K562 (cell line): ENCODE measurements at regions not wholly inside any gene's neighbourhood (a gene's known extent, or its start where the extent isn't known, plus 50 kb on each side); places are given as distances from the start of the nearest gene placed in this dataset.

ENCODE experiments used
- ATAC-seq: fragments of 200-7000 bp; cut with Tn5 transposase; 3 replicates; pipeline ENCODE4 v1.9.1; 2020; ENCODE audit warnings: moderate library complexity
- BruUV-seq: library from RNA; stranded (reverse); fragments of 400-500 nt; replicated peaks from 2 replicates; lab custom pipeline; 2021; lab: Mats Ljungman, UMichigan
- CTCF ChIA-PET: fragments of 300-600 bp; formaldehyde crosslinking; extraction: SDS; loops from one replicate; lab custom pipeline; 2021; ENCODE audit warnings: low intra/inter-chr PET ratio; lab: Yijun Ruan, JAX
- POLR2A ChIA-PET: fragments of 300-600, 350-650 bp; sonication (Branson Sonifier 250); formaldehyde crosslinking; extraction: SDS; loops from one replicate; lab custom pipeline; 2021; ENCODE audit warnings: antibody characterized with exemption, inconsistent platforms; lab: Yijun Ruan, JAX
- DNase-seq, 4 experiments: peaks; one replicate each; pipeline versions ENCODE4 v3.0.0 to v3.0.0-alpha.2; 2011 to 2018; ENCODE audit warnings: low spot score in 3 of 4, mixed read lengths in 3 of 4; ENCODE audit errors: extremely low read depth in 1 of 4
- FAIRE-seq: peaks from 2 replicates; lab custom pipeline; 2011; peaks lifted over from hg19 to GRCh38; lab: Jason Lieb, UNC
- H2AFZ ChIP-seq: 2 replicates; pipeline ENCODE4 v1.6.0; 2011; ENCODE audit warnings: low read depth, low read length, control low read depth, inconsistent platforms
- H3K27ac ChIP-seq: fragments of 200-600 bp; 3 replicates; pipeline ENCODE4 v1.8.0; 2011; ENCODE audit warnings: low read depth, mild to moderate bottlenecking, control low read depth, inconsistent platforms, low read length, moderate library complexity, mixed read lengths; ENCODE audit errors: extremely low read depth
- H3K27me3 ChIP-seq, 2 experiments: fragments of 300-600 bp in 1 of 2; 2 replicates in 1 of 2; 3 replicates in 1 of 2; pipeline versions ENCODE4 v1.6.0 to v1.8.0; 2011; ENCODE audit warnings: inconsistent platforms in 2 of 2, low read length in 2 of 2, mild to moderate bottlenecking in 1 of 2, mixed read lengths in 1 of 2, moderate library complexity in 1 of 2; ENCODE audit not compliant: control insufficient read depth in 2 of 2, insufficient read depth in 2 of 2
- H3K36me3 ChIP-seq: fragments of 300-600 bp; 3 replicates; pipeline ENCODE4 v1.8.0; 2011; ENCODE audit warnings: mild to moderate bottlenecking, low read length, inconsistent platforms; ENCODE audit not compliant: control insufficient read depth, insufficient read depth
- H3K4me1 ChIP-seq, 2 experiments: fragments of 200-600 bp in 1 of 2; replicated peaks in 1 of 2; 2 replicates in 1 of 2; 3 replicates in 1 of 2; pipeline versions ENCODE4 v1.5.1 to v1.8.0; 2011; ENCODE audit warnings: inconsistent platforms in 2 of 2, low read length in 2 of 2, mild to moderate bottlenecking in 1 of 2, mixed read lengths in 1 of 2, moderate library complexity in 1 of 2; ENCODE audit not compliant: control insufficient read depth in 2 of 2, insufficient read depth in 2 of 2
- H3K4me2 ChIP-seq: 2 replicates; pipeline ENCODE4 v1.6.1; 2011; ENCODE audit warnings: low read length, control low read depth, inconsistent platforms, mixed read lengths; ENCODE audit not compliant: insufficient read depth
- H3K4me3 ChIP-seq: fragments of 200-600 bp; sonication (generic), shearing (Covaris generic); 2 replicates; pipeline ENCODE4 v1.5.1; 2016; ENCODE audit warnings: control low read depth, inconsistent platforms
- H3K79me2 ChIP-seq: fragments of 200-600 bp; 3 replicates; pipeline ENCODE4 v1.8.0; 2011; ENCODE audit warnings: low read length, inconsistent platforms; ENCODE audit not compliant: control insufficient read depth, insufficient read depth
- H3K9ac ChIP-seq, 2 experiments: 2 replicates each; pipeline versions ENCODE4 v1.6.0 to v1.6.1; 2011; ENCODE audit warnings: low read depth in 2 of 2, low read length in 2 of 2, control low read depth in 1 of 2, inconsistent platforms in 1 of 2, mild to moderate bottlenecking in 1 of 2, mixed read lengths in 1 of 2; ENCODE audit not compliant: insufficient read depth in 1 of 2
- H3K9me1 ChIP-seq: one replicate; pipeline ENCODE4 v1.6.0; 2011; ENCODE audit warnings: inconsistent platforms, mild to moderate bottlenecking, low read length, moderate library complexity; ENCODE audit not compliant: control insufficient read depth, insufficient read depth
- H3K9me3 ChIP-seq: replicated peaks from 2 replicates; pipeline ENCODE4 v1.5.1; 2011; ENCODE audit warnings: low read depth, low read length, inconsistent platforms; ENCODE audit not compliant: control insufficient read depth, insufficient read depth
- H4K20me1 ChIP-seq: replicated peaks from 2 replicates; pipeline ENCODE4 v1.6.1; 2011; ENCODE audit warnings: low read length, inconsistent platforms, mixed read lengths; ENCODE audit not compliant: control insufficient read depth, insufficient read depth
- ARID2 ChIP-seq: fragments of 450-650 bp; IDR thresholded peaks from 2 replicates; pipeline ENCODE4 v1.6.1; 2017; ENCODE audit warnings: antibody characterized with exemption, mild to moderate bottlenecking
- CBX1 ChIP-seq: sonication (generic); IDR thresholded peaks from 2 replicates; pipeline ENCODE4 v1.6.1; 2016; ENCODE audit warnings: antibody characterized with exemption, low read depth, mild to moderate bottlenecking
- EWSR1 ChIP-seq: fragments of 450-650 bp; IDR thresholded peaks from 2 replicates; pipeline ENCODE4 v1.6.1; 2018; ENCODE audit warnings: borderline replicate concordance, mild to moderate bottlenecking, low read depth, moderate library complexity; ENCODE audit not compliant: partially characterized antibody
- GABPA ChIP-seq: fragments of 200-800 bp; sonication (Bioruptor generic); conservative IDR thresholded peaks from 2 replicates; pipeline ENCODE4 v1.6.1; 2016; ENCODE audit warnings: low read depth, missing genetic modification characterization, missing compliant biosample characterization
- HMG20A ChIP-seq: fragments of 450-650 bp; formaldehyde crosslinking; conservative IDR thresholded peaks from 2 replicates; pipeline ENCODE4 v1.4.0; 2020; ENCODE audit warnings: mild to moderate bottlenecking, mixed read lengths
- HNRNPK ChIP-seq: fragments of 200-400 bp; formaldehyde crosslinking; IDR thresholded peaks from one replicate; pipeline ENCODE4 v1.6.1; 2018; ENCODE audit warnings: mild to moderate bottlenecking, low read depth, low read length; ENCODE audit not compliant: poor library complexity, severe bottlenecking
- MCM2 ChIP-seq: fragments of 450-650 bp; IDR thresholded peaks from 2 replicates; pipeline ENCODE4 v1.6.1; 2017; ENCODE audit warnings: low read depth, mild to moderate bottlenecking
- NEUROD1 ChIP-seq: fragments of 150-350 bp; IDR thresholded peaks from 2 replicates; pipeline ENCODE4 v1.6.1; 2014; ENCODE audit warnings: borderline replicate concordance, low read length, low read depth; ENCODE audit not compliant: partially characterized antibody
- NR2C2 ChIP-seq, 2 experiments: fragments of 200-800 bp in 1 of 2; sonication (Bioruptor generic) in 1 of 2; sonication (generic) in 1 of 2; formaldehyde crosslinking in 1 of 2; IDR thresholded peaks; 2 replicates each; pipeline versions ENCODE4 v1.6.1 to v1.8.0; 2016 to 2022; ENCODE audit warnings: mild to moderate bottlenecking in 1 of 2, missing compliant biosample characterization in 1 of 2, missing genetic modification characterization in 1 of 2, missing genetic modification reagents in 1 of 2
- POLR2B ChIP-seq: fragments of 450-650 bp; IDR thresholded peaks from 2 replicates; pipeline ENCODE4 v1.6.1; 2018; ENCODE audit warnings: low read depth; ENCODE audit not compliant: partially characterized antibody
- PRPF4 ChIP-seq: fragments of 200-400 bp; formaldehyde crosslinking; IDR thresholded peaks from one replicate; pipeline ENCODE4 v1.6.1; 2017; ENCODE audit warnings: low read length, low read depth, mild to moderate bottlenecking; ENCODE audit not compliant: insufficient read depth, poor library complexity, severe bottlenecking
- STAT5B ChIP-seq: fragments of 250-450 bp; sonication (Bioruptor Pico); IDR thresholded peaks from 2 replicates; pipeline ENCODE4 v1.8.0; 2021; ENCODE audit warnings: mild to moderate bottlenecking, inconsistent platforms
- ZNF146 ChIP-seq: IDR thresholded peaks from one replicate; pipeline ENCODE4 v1.6.1; 2018; ENCODE audit warnings: missing compliant biosample characterization; ENCODE audit not compliant: unreplicated experiment
- ZNF584 ChIP-seq: fragments of 200-800 bp; sonication (Bioruptor generic); IDR thresholded peaks from 2 replicates; pipeline ENCODE4 v1.6.1; 2016; ENCODE audit warnings: low read depth, mild to moderate bottlenecking, missing genetic modification characterization, missing compliant biosample characterization
- ZNF764 ChIP-seq: fragments of 250-450 bp; sonication (Bioruptor Pico); IDR thresholded peaks from 2 replicates; pipeline ENCODE4 v1.4.0; 2020; ENCODE audit warnings: low read depth, mild to moderate bottlenecking, moderate library complexity
- ZNF77 ChIP-seq: fragments of 250-450 bp; sonication (Bioruptor Pico); IDR thresholded peaks from 2 replicates; pipeline ENCODE4 v1.5.0; 2020
- WGBS: fragments of 100-300 bp; shearing (Covaris generic); methylation state at CpG from one replicate; pipeline ENCODE4 v1.1.6; 2016; ENCODE audit warnings: low coverage, mixed read lengths; ENCODE audit not compliant: insufficient coverage; ENCODE audit errors: missing lambda C conversion rate; 5-methylcytosine and 5-hydroxymethylcytosine counted together
- in situ Hi-C: fragments of 300-500 bp; cut with MboI; formaldehyde crosslinking; loops from 4 replicates; pipeline ENCODE4 v1.15.0; 2018; ENCODE audit warnings: inconsistent platforms, mixed read lengths
- intact Hi-C: fragments of 100-400 bp; cut with micrococcal nuclease; formaldehyde crosslinking; loops from 2 replicates; pipeline ENCODE4 v1.14.2; 2022

- H3K9me1 ChIP-seq, result no peaks in the 10 kb centered on the region
- FAIRE-seq, result no peak
- POLR2A ChIA-PET, result interaction anchor here (1.6 kb wide), 1 partner anchor 11 kb away, joined by 4 read pairs; no protein-coding TSS in a partner anchor
- BruUV-seq, result no TSS peak
- no peak overlapping the region for H3K4me3 ChIP-seq
- H3K9me3 ChIP-seq, result no peaks in the 10 kb centered on the region
- no peak for TF ChIP-seq PRPF4
- TF ChIP-seq GABPA (tag), result 0 out of 2 replicates have a peak, but pooled peaks have one; percentile 38
- no peaks in the 10 kb centered on the region for H3K4me1 ChIP-seq
- H3K27me3 ChIP-seq, result peaks cover 6 to 10% of the 10 kb centered on the region in 2 experiments; a peak in 4 of 5 replicates
- H4K20me1 ChIP-seq, result no peaks in the 10 kb centered on the region
- intact Hi-C loops (no loop called here), in situ Hi-C loops (no loop called here)
- CTCF ChIA-PET, result no interaction called here
- H3K36me3 ChIP-seq, result no peaks in the 10 kb centered on the region
- H3K27ac ChIP-seq, result no peak overlapping the region
- no peak for DNase-seq
- no peaks in the 10 kb centered on the region for H3K79me2 ChIP-seq
- no peak overlapping the region for H3K4me2 ChIP-seq
- H2AFZ ChIP-seq, result no peak overlapping the region
- no peak overlapping the region for H3K9ac ChIP-seq
- WGBS, result 1% methylated on average over 4 of the region's 4 CpGs
- ATAC-seq, result no peak
Observed at GRCh38 chr6:747028-747427, 54.1 kb upstream of the EXOC2 start.

GRCh38 chr6:744666-745353 is 51.9 kb upstream of the EXOC2 start:
- H3K4me3 ChIP-seq, result no peak overlapping the region
- H3K27me3 ChIP-seq, result peaks cover 0 to 7% of the 10 kb centered on the region in 2 experiments; a peak in 3 of 5 replicates
- no peaks in the 10 kb centered on the region for H3K79me2 ChIP-seq
- H3K9me3 ChIP-seq, result no peaks in the 10 kb centered on the region
- FAIRE-seq (no peak), DNase-seq (no peak), ATAC-seq (no peak)
- WGBS, result 1% methylated on average over 7 of the region's 7 CpGs
- no peak overlapping the region for H3K4me2 ChIP-seq
- intact Hi-C loops, result no loop called here
- POLR2A ChIA-PET, result interaction anchor here (1.1 kb wide), 1 partner anchor 20 kb away, joined by 3 read pairs; no protein-coding TSS in a partner anchor
- no peaks in the 10 kb centered on the region for H3K36me3 ChIP-seq
- H2AFZ ChIP-seq, result no peak overlapping the region
- no TSS peak for BruUV-seq
- no peaks in the 10 kb centered on the region for H4K20me1 ChIP-seq
- CTCF ChIA-PET, result no interaction called here
- no peak overlapping the region for H3K9ac ChIP-seq
- H3K4me1 ChIP-seq, result no peaks in the 10 kb centered on the region
- no peak overlapping the region for H3K27ac ChIP-seq
- in situ Hi-C loops, result no loop called here
- no peaks in the 10 kb centered on the region for H3K9me1 ChIP-seq
- TF ChIP-seq POLR2B (no peak), MCM2 (no peak), EWSR1 (no peak), ZNF584 (CRISPR knock-in tag) (no peak), ZNF146 (CRISPR knock-in tag) (no peak), HMG20A (CRISPR knock-in tag) (no peak), ZNF764 (CRISPR knock-in tag) (no peak), NEUROD1 (no peak), NR2C2 (CRISPR knock-in tag; IDR thresholded peaks at IDR 0.05) (no peak), NR2C2 (tag; IDR thresholded peaks at IDR 0.05) (no peak), ARID2 (no peak), STAT5B (no peak), HNRNPK (no peak), ZNF77 (CRISPR knock-in tag) (no peak), CBX1 (no peak)
